ENCODE measurements at regions not wholly inside any gene's neighbourhood (a gene's known extent, or its start where the extent isn't known, plus 50 kb on each side); places are given as distances from the start of the nearest gene placed in this dataset.

DNA sequence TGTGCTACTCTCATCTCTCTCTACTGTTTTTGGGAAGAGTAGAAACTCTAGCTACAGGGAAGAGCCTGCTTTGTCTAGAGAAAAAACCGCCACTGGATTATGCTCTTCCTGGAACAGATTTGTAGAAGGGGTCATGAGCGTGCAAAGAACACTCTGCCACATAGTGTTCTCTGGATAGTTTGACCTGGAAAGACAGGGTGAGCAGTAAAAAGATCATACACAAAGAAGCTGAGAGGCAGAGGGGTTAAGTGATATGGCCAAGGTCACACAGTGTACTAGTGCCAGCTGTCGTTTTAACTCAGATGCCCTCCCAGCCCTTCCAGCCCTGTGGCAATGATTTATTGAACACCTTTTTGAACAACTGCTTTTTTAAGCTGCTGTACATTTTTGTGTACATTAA is 182.2 kb downstream of the NNT start:
- TF ChIP-seq YY1 (IDR thresholded peaks at IDR 0.05; ENCODE audit: insufficient read depth, insufficient read length) (no peak), SUZ12 (IDR thresholded peaks at IDR 0.05; ENCODE audit: extremely low read depth, insufficient read depth, insufficient read length) (no peak)

Measured in NT2/D1 (cell line).